ENCODE measurements at regions not wholly inside any gene's neighbourhood (a gene's known extent, or its start where the extent isn't known, plus 50 kb on each side); places are given as distances from the start of the nearest gene placed in this dataset.

- no peak for ATAC-seq (ENCODE audit: low read depth)
- H3K27ac ChIP-seq (ENCODE audit: poor library complexity, severe bottlenecking) = no peak overlapping the region
- H3K27me3 ChIP-seq (ENCODE audit: insufficient read depth, poor library complexity, severe bottlenecking) = no peaks in the 10 kb centered on the region
- no peaks in the 10 kb centered on the region for H3K4me1 ChIP-seq (ENCODE audit: insufficient read depth, poor library complexity, severe bottlenecking)
- no peak for TF ChIP-seq CTCF (IDR thresholded peaks at IDR 0.05; ENCODE audit: poor library complexity, severe bottlenecking)
- no peak overlapping the region for H3K4me3 ChIP-seq (ENCODE audit: severe bottlenecking)
- no peak for DNase-seq (ENCODE audit: low spot score)
- no peaks in the 10 kb centered on the region for H3K9me3 ChIP-seq (ENCODE audit: severe bottlenecking)
- H3K36me3 ChIP-seq (ENCODE audit: low read depth) = no peaks in the 10 kb centered on the region
Measured at GRCh38 chr6:4287372-4287771, 152.0 kb upstream of the ECI2 start.

- Histone ChIP-seq H3K36me3 (ENCODE audit: low read depth) (no peaks in the 10 kb centered on the region), H3K4me3 (ENCODE audit: severe bottlenecking) (no peak overlapping the region), H3K9me3 (ENCODE audit: severe bottlenecking) (no peaks in the 10 kb centered on the region), H3K27me3 (ENCODE audit: insufficient read depth, poor library complexity, severe bottlenecking) (no peaks in the 10 kb centered on the region), H3K4me1 (ENCODE audit: insufficient read depth, poor library complexity, severe bottlenecking) (peaks cover 15% of the 10 kb centered on the region), H3K27ac (ENCODE audit: poor library complexity, severe bottlenecking) (no peak overlapping the region)
- DNase-seq (ENCODE audit: low spot score) (no peak), ATAC-seq (ENCODE audit: low read depth) (no peak)
- TF ChIP-seq CTCF (IDR thresholded peaks at IDR 0.05; ENCODE audit: poor library complexity, severe bottlenecking) = no peak
Measured at GRCh38 chr6:4282926-4283325, 147.6 kb upstream of the ECI2 start.

- H3K4me3 ChIP-seq (ENCODE audit: severe bottlenecking) = peak overlapping the region; percentile 9
- ATAC-seq (ENCODE audit: low read depth) = peak; percentile 82
- peaks cover 15% of the 10 kb centered on the region for H3K4me1 ChIP-seq (ENCODE audit: insufficient read depth, poor library complexity, severe bottlenecking)
- peak; percentile 87 for DNase-seq (ENCODE audit: low spot score)
- no peaks in the 10 kb centered on the region for H3K36me3 ChIP-seq (ENCODE audit: low read depth)
- peak overlapping the region; percentile 68 for H3K27ac ChIP-seq (ENCODE audit: poor library complexity, severe bottlenecking)
- no peaks in the 10 kb centered on the region for H3K9me3 ChIP-seq (ENCODE audit: severe bottlenecking)
- no peaks in the 10 kb centered on the region for H3K27me3 ChIP-seq (ENCODE audit: insufficient read depth, poor library complexity, severe bottlenecking)
- TF ChIP-seq CTCF (IDR thresholded peaks at IDR 0.05; ENCODE audit: poor library complexity, severe bottlenecking) = peak; percentile 78
Measured at GRCh38 chr6:4281341-4282293, 146.2 kb upstream of the ECI2 start.

DNA sequence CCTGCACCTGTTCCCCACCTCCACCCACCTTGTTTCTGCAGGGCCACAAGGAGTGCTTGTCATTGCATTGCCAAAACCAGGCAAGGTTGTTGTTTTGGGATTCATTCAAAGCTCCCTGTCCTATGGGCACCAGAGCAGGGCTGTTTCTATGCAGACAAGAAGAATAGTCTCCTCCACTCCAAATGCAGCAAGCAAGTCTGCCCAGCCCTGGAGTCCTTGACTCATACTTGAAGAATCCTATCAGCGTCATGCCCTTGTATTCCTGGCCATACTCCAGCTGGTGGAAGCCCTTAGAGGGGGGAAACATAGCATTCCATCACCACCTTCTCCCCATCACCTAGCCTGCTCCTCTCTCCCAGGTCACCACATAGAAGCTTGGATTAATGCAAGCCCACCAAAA, 145.3 kb upstream of the ECI2 start:
- H3K27me3 ChIP-seq (ENCODE audit: insufficient read depth, poor library complexity, severe bottlenecking) = no peaks in the 10 kb centered on the region
- ATAC-seq (ENCODE audit: low read depth) (peak; percentile 89), DNase-seq (ENCODE audit: low spot score) (peak; percentile 80)
- no peaks in the 10 kb centered on the region for H3K36me3 ChIP-seq (ENCODE audit: low read depth)
- no peaks in the 10 kb centered on the region for H3K9me3 ChIP-seq (ENCODE audit: severe bottlenecking)
- peaks cover 15% of the 10 kb centered on the region for H3K4me1 ChIP-seq (ENCODE audit: insufficient read depth, poor library complexity, severe bottlenecking)
- H3K4me3 ChIP-seq (ENCODE audit: severe bottlenecking) = no peak overlapping the region
- TF ChIP-seq CTCF (IDR thresholded peaks at IDR 0.05; ENCODE audit: poor library complexity, severe bottlenecking) = no peak
- peak overlapping the region; percentile 68 for H3K27ac ChIP-seq (ENCODE audit: poor library complexity, severe bottlenecking)

GRCh38 chr6:4280031-4280430, 144.7 kb upstream of the ECI2 start:
- no peaks in the 10 kb centered on the region for H3K27me3 ChIP-seq (ENCODE audit: insufficient read depth, poor library complexity, severe bottlenecking)
- no peak overlapping the region for H3K4me3 ChIP-seq (ENCODE audit: severe bottlenecking)
- no peak for DNase-seq (ENCODE audit: low spot score)
- no peak for TF ChIP-seq CTCF (IDR thresholded peaks at IDR 0.05; ENCODE audit: poor library complexity, severe bottlenecking)
- no peaks in the 10 kb centered on the region for H3K9me3 ChIP-seq (ENCODE audit: severe bottlenecking)
- ATAC-seq (ENCODE audit: low read depth) = no peak
- H3K36me3 ChIP-seq (ENCODE audit: low read depth) = no peaks in the 10 kb centered on the region
- peaks cover 15% of the 10 kb centered on the region for H3K4me1 ChIP-seq (ENCODE audit: insufficient read depth, poor library complexity, severe bottlenecking)
- H3K27ac ChIP-seq (ENCODE audit: poor library complexity, severe bottlenecking) = peak overlapping the region; percentile 68

Data from RWPE2 (cell line).